A673 (cell line): ENCODE measurements at regions not wholly inside any gene's neighbourhood (a gene's known extent, or its start where the extent isn't known, plus 50 kb on each side); places are given as distances from the start of the nearest gene placed in this dataset.

Experiments
- BruUV-seq: library from RNA; stranded (reverse); fragments of 400-500 nt; replicated peaks from 2 replicates; lab custom pipeline; 2021; lab: Mats Ljungman, UMichigan
- CTCF ChIA-PET: fragments of 300-600 bp; sonication (Branson Sonifier 250); formaldehyde crosslinking; loops from one replicate; lab custom pipeline; 2022; ENCODE audit warnings: antibody characterized with exemption; lab: Charles Lee
- POLR2A ChIA-PET: fragments of 300-600 bp; sonication (Branson Sonifier 250); formaldehyde crosslinking; loops from one replicate; lab custom pipeline; 2022; ENCODE audit warnings: antibody characterized with exemption; ENCODE audit not compliant: low non-redundant PET; lab: Charles Lee
- DNase-seq: peaks from one replicate; pipeline ENCODE4 v3.0.0-alpha.2; 2015; ENCODE audit warnings: low spot score
- H3K27ac ChIP-seq: fragments of 200-600 bp; sonication (generic); 2 replicates; pipeline ENCODE4 v1.5.1; 2016; ENCODE audit warnings: mixed run types, low read depth, mild to moderate bottlenecking, mixed read lengths, antibody characterized with exemption, low read length; ENCODE audit not compliant: poor library complexity, severe bottlenecking
- H3K27me3 ChIP-seq: fragments of 200-600 bp; sonication (generic); replicated peaks from 2 replicates; pipeline ENCODE4 v1.6.1; 2017; ENCODE audit warnings: mixed run types, low read depth, mild to moderate bottlenecking, mixed read lengths, antibody characterized with exemption, low read length; ENCODE audit not compliant: insufficient read depth, poor library complexity
- H3K36me3 ChIP-seq: fragments of 200-600 bp; sonication (generic); 2 replicates; pipeline ENCODE4 v1.6.1; 2016; ENCODE audit warnings: mixed run types, mild to moderate bottlenecking, mixed read lengths, antibody characterized with exemption, low read length; ENCODE audit not compliant: insufficient read depth, poor library complexity, severe bottlenecking
- H3K4me1 ChIP-seq: fragments of 200-600 bp; sonication (generic); 2 replicates; pipeline ENCODE4 v1.6.1; 2017; ENCODE audit warnings: mixed run types, mild to moderate bottlenecking, mixed read lengths, antibody characterized with exemption, low read length; ENCODE audit not compliant: insufficient read depth, poor library complexity, severe bottlenecking
- H3K4me3 ChIP-seq: fragments of 200-600 bp; sonication (generic); 2 replicates; pipeline ENCODE4 v1.5.1; 2016; ENCODE audit warnings: low read depth, mixed run types, mild to moderate bottlenecking, mixed read lengths, low read length; ENCODE audit not compliant: poor library complexity, severe bottlenecking
- H3K9me3 ChIP-seq: fragments of 200-600 bp; sonication (generic); 2 replicates; pipeline ENCODE4 v1.6.1; 2016; ENCODE audit warnings: mixed run types, low read depth, mild to moderate bottlenecking, mixed read lengths, antibody characterized with exemption, low read length; ENCODE audit not compliant: poor library complexity, severe bottlenecking
- CTCF ChIP-seq: fragments of 300-800, 200-600 bp; sonication (generic); conservative IDR thresholded peaks from 2 replicates; pipeline ENCODE4 v1.5.1; 2017; ENCODE audit warnings: low read depth, mild to moderate bottlenecking, antibody characterized with exemption, low read length, moderate library complexity, mixed read lengths
- EZH2 ChIP-seq: fragments of 200-600 bp; sonication (generic); IDR thresholded peaks from 2 replicates; pipeline ENCODE4 v1.6.1; 2017; ENCODE audit warnings: borderline replicate concordance, low read depth, mild to moderate bottlenecking, mixed read lengths, antibody characterized with exemption, low read length; ENCODE audit not compliant: poor library complexity, severe bottlenecking
- intact Hi-C: fragments of 100-400 bp; cut with micrococcal nuclease; formaldehyde crosslinking; loops from one replicate; pipeline ENCODE4 v1.10.0; 2022; ENCODE audit not compliant: unreplicated experiment

DNA sequence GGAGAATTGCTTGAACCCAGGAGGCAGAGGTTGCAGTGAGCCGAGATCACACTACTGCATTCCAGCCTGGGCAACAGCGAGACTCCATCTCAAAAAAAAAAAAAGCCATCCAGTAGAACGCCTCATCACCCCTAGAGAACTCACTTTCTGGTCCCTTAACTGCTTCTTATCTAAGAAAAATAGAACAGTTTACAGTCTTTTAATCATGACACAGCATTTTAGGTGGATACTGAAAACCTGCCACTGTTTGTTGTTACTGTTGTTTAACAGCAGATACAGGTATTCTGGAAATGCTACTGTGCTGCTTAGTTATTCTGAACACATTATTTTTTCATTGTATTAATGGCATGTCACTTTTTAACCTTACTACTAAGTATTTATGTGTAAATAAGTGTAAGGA lies 624.3 kb upstream of the GHITM start:
- Histone ChIP-seq H3K36me3 (no peaks in the 10 kb centered on the region), H3K4me3 (no peak overlapping the region), H3K9me3 (peaks cover 4% of the 10 kb centered on the region), H3K27ac (no peak overlapping the region), H3K27me3 (no peaks in the 10 kb centered on the region), H3K4me1 (no peaks in the 10 kb centered on the region)
- TF ChIP-seq CTCF (no peak), EZH2 (no peak)
- no TSS peak for BruUV-seq
- POLR2A ChIA-PET: no interaction called here
- no peak for DNase-seq
- CTCF ChIA-PET: no interaction called here
- intact Hi-C loops: no loop called here

GRCh38 chr10:83516788-83517187 lies 622.5 kb upstream of the GHITM start:
- DNase-seq: no peak
- H3K4me3 ChIP-seq: no peak overlapping the region
- no peaks in the 10 kb centered on the region for H3K4me1 ChIP-seq
- no peaks in the 10 kb centered on the region for H3K27me3 ChIP-seq
- BruUV-seq: no TSS peak
- ChIA-PET POLR2A (no interaction called here), CTCF (no interaction called here)
- TF ChIP-seq CTCF: no peak
- H3K36me3 ChIP-seq: no peaks in the 10 kb centered on the region
- peaks cover 2% of the 10 kb centered on the region for H3K9me3 ChIP-seq
- no peak overlapping the region for H3K27ac ChIP-seq
- intact Hi-C loops: no loop called here

DNA sequence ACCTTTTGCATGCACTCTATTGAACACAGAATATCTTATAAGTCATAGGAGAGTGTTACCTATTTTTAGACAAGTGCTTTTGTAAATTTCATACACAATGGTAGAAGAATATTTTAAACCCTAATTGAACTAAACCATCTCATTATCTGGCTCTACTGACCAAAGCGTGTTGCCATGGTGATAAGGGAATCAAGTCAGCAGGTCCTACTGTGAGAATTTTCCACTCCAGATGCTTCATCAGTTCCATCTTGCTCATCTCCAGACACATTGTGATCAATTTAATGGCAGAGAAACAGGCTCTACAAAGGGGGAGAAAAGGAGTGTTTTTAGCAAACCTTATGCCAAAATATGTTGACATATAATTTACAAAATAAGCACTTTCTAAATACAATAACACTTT lies 621.9 kb upstream of the GHITM start:
- BruUV-seq: no TSS peak
- POLR2A ChIA-PET: no interaction called here
- intact Hi-C loops: no loop called here

More for the DNA sequence above, 621.9 kb upstream of the GHITM start:
- Histone ChIP-seq H3K36me3 (no peaks in the 10 kb centered on the region), H3K27ac (no peak overlapping the region), H3K4me3 (no peak overlapping the region), H3K9me3 (no peaks in the 10 kb centered on the region), H3K27me3 (no peaks in the 10 kb centered on the region), H3K4me1 (no peaks in the 10 kb centered on the region)
- DNase-seq: no peak
- CTCF ChIA-PET: no interaction called here
- no peak for TF ChIP-seq CTCF
- TF ChIP-seq EZH2: no peak
